DOHH2 (cell line): ENCODE measurements at regions not wholly inside any gene's neighbourhood (a gene's known extent, or its start where the extent isn't known, plus 50 kb on each side); places are given as distances from the start of the nearest gene placed in this dataset.

Experiments used
- CTCF ChIP-seq: fragments of 200-600 bp; sonication (generic); IDR thresholded peaks from one replicate; pipeline ENCODE4 v1.5.1; 2014; ENCODE audit warnings: antibody characterized with exemption, mild to moderate bottlenecking, low read depth, low read length; ENCODE audit not compliant: poor library complexity, severe bottlenecking
- EZH2phosphoT487 ChIP-seq: fragments of 200-600 bp; sonication (generic); IDR thresholded peaks from 2 replicates; pipeline ENCODE4 v1.6.1; 2017; ENCODE audit warnings: borderline replicate concordance, mild to moderate bottlenecking, antibody characterized with exemption, low read length, moderate library complexity, mixed read lengths

- TF ChIP-seq CTCF, result no peak
- no peak for TF ChIP-seq EZH2phosphoT487
These were observed 411.1 kb upstream of the NUDT12 start for GRCh38 chr5:103973669-103974068.
